BLaER1 (cell line): ENCODE measurements at regions not wholly inside any gene's neighbourhood (a gene's known extent, or its start where the extent isn't known, plus 50 kb on each side); places are given as distances from the start of the nearest gene placed in this dataset.

Experiments used
- H3K27ac ChIP-seq: shearing (Covaris generic); formaldehyde crosslinking; 2 replicates; pipeline ENCODE4 v1.8.1; 2022
- H3K27me3 ChIP-seq: shearing (Covaris generic); formaldehyde crosslinking; 2 replicates; pipeline ENCODE4 v1.8.1; 2022
- H3K36me3 ChIP-seq: shearing (Covaris generic); formaldehyde crosslinking; 2 replicates; pipeline ENCODE4 v1.8.1; 2022
- H3K4me1 ChIP-seq: shearing (Covaris generic); formaldehyde crosslinking; 2 replicates; pipeline ENCODE4 v1.8.1; 2022
- H3K4me2 ChIP-seq: shearing (Covaris generic); formaldehyde crosslinking; 2 replicates; pipeline ENCODE4 v1.8.1; 2022
- H3K4me3 ChIP-seq: shearing (Covaris generic); formaldehyde crosslinking; 2 replicates; pipeline ENCODE4 v1.8.1; 2022
- H3K9ac ChIP-seq: shearing (Covaris generic); formaldehyde crosslinking; 2 replicates; pipeline ENCODE4 v1.8.1; 2022
- H3K9me3 ChIP-seq: shearing (Covaris generic); formaldehyde crosslinking; 2 replicates; pipeline ENCODE4 v1.8.1; 2022
- H4K20me1 ChIP-seq: shearing (Covaris generic); formaldehyde crosslinking; 2 replicates; pipeline ENCODE4 v1.8.1; 2022
- Cebpa-rat ChIP-seq: shearing (Covaris generic); IDR thresholded peaks from 2 replicates; pipeline ENCODE4 v1.8.1; 2022

DNA sequence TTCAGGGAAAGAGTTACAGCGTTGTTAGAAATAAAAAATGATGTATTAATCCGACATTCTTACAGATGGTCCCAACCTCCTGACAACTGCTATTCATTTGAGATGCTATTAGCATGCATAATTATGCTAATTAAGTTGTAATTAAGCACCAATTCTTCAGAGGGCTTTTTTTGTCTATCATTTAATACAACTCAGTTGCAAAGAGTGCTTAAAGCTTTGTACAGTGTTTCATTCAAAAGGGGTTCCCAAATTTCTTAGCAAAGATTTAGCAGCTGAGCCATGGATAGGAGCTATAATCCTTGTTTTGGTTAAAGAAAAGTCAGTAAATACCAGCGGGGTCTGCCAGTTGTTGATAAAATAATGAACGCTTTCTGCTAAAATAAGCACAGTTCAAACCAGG, 150.7 kb upstream of the DYNLRB2 start:
- H4K20me1 ChIP-seq: no peaks in the 10 kb centered on the region
- no peaks in the 10 kb centered on the region for H3K36me3 ChIP-seq
- no peak for TF ChIP-seq Cebpa-rat
- H3K9me3 ChIP-seq: peaks cover under 1% of the 10 kb centered on the region; the same call in 1 of the 2 replicates
- H3K4me3 ChIP-seq: no peak overlapping the region
- H3K4me2 ChIP-seq: no peak overlapping the region
- H3K9ac ChIP-seq: no peak overlapping the region
- no peaks in the 10 kb centered on the region for H3K27me3 ChIP-seq
- H3K27ac ChIP-seq: no peak overlapping the region
- no peaks in the 10 kb centered on the region for H3K4me1 ChIP-seq

DNA sequence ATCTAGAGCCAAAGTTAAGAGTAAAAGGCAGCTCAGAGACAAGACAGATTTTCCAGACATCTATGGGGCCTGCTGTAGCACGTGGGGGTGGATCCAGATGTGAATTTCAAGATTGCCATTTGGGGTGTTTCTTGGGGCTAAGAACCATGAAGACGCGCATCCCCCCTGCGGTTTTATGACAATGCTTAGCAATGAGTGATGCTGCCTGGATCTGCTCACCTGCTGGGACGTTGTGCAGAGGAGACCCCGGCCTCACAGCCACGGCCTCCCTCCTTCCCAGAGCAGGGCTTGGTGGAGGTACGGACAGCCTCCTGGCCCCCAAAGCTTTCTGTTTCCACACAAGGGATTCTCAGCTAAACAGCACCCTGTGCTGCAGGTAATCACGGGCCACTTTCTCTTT, 151.5 kb upstream of the DYNLRB2 start:
- Histone ChIP-seq H3K9me3 (no peaks in the 10 kb centered on the region), H3K4me2 (no peak overlapping the region), H3K4me3 (no peak overlapping the region), H3K4me1 (no peaks in the 10 kb centered on the region), H3K27me3 (no peaks in the 10 kb centered on the region), H3K36me3 (no peaks in the 10 kb centered on the region), H4K20me1 (no peaks in the 10 kb centered on the region), H3K9ac (no peak overlapping the region), H3K27ac (no peak overlapping the region)
- TF ChIP-seq Cebpa-rat: no peak

DNA sequence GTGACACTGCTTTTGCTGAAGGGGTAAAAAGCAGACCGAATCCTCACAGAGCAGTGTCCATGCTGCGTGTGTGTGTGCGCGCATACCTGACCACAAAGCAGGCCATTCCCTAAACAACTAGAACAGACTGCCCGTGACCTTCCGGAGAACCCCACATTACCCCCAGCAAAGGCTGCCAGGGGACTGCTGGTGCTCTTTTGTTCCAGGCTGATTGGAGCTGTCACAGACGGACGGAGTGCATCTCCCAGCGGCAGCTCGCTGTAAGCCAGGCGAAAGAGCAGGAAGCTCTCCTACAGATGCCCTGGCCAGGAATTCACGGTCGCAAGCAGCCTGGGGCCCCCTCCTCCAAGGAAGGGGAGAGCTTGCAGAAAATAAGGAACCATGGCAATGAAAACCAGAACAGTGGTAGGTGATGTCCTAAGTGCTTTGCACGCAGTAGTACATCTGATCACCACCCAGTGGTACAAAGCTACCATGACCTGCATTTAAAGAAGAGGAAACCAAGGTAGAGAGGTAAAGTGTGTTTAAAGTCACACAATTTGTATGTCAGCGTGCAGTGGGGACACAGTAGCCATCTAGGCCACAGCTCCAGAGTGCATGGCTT, 153.4 kb upstream of the DYNLRB2 start:
- H3K27ac ChIP-seq: no peak overlapping the region
- no peaks in the 10 kb centered on the region for H3K27me3 ChIP-seq
- no peaks in the 10 kb centered on the region for H4K20me1 ChIP-seq
- no peak overlapping the region for H3K4me2 ChIP-seq
- H3K9ac ChIP-seq: no peak overlapping the region
- H3K4me3 ChIP-seq: no peak overlapping the region
- no peaks in the 10 kb centered on the region for H3K36me3 ChIP-seq
- no peaks in the 10 kb centered on the region for H3K4me1 ChIP-seq
- TF ChIP-seq Cebpa-rat: no peak
- H3K9me3 ChIP-seq: no peaks in the 10 kb centered on the region

DNA sequence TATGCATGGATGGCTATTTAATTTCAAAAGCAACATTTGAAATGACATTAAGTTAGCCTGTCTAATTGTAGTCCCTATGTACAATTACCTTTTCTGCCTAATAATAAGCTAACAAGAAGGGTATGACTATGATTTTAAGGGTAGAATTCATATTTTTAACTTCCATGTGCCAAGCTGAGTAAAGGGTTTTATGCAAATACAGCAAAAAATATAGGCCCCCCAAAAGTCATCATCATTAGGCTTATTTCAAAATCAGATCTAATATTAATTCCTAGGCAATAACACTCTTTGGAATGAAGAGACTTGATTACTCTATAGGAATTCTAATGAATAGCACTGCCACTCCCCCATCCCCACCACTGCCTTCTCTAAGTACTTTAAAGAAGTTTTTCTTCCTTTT, 155.9 kb upstream of the DYNLRB2 start:
- Histone ChIP-seq H3K9me3 (no peaks in the 10 kb centered on the region), H3K9ac (no peak overlapping the region), H3K4me1 (no peaks in the 10 kb centered on the region), H3K4me2 (no peak overlapping the region), H3K36me3 (no peaks in the 10 kb centered on the region), H3K27me3 (no peaks in the 10 kb centered on the region), H4K20me1 (no peaks in the 10 kb centered on the region), H3K27ac (no peak overlapping the region), H3K4me3 (no peak overlapping the region)
- TF ChIP-seq Cebpa-rat: no peak

DNA sequence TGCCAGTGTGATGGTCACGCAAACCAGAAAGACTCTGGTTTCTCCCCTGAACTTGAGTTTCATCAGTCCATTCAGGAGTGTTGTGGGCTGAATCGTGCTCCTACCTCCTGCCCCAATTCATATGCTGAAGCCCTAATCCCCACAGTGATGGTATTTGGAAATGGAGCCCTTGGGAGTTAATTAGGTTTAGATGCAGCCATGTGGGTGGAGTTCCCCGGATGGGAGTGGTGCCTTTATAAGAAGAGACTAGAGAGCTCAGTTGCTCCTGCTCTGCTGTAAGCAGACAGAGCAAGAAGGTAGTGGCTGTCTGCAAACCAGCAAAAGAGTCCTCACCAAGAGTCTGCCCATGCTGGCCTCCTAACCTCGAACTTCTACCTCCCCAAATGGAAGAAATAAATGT, 160.3 kb upstream of the DYNLRB2 start:
- H3K4me1 ChIP-seq: no peaks in the 10 kb centered on the region
- H3K9ac ChIP-seq: no peak overlapping the region
- no peak overlapping the region for H3K27ac ChIP-seq
- no peak overlapping the region for H3K4me3 ChIP-seq
- H3K4me2 ChIP-seq: no peak overlapping the region
- H3K27me3 ChIP-seq: no peaks in the 10 kb centered on the region
- no peaks in the 10 kb centered on the region for H4K20me1 ChIP-seq
- H3K9me3 ChIP-seq: no peaks in the 10 kb centered on the region
- no peak for TF ChIP-seq Cebpa-rat
- no peaks in the 10 kb centered on the region for H3K36me3 ChIP-seq

DNA sequence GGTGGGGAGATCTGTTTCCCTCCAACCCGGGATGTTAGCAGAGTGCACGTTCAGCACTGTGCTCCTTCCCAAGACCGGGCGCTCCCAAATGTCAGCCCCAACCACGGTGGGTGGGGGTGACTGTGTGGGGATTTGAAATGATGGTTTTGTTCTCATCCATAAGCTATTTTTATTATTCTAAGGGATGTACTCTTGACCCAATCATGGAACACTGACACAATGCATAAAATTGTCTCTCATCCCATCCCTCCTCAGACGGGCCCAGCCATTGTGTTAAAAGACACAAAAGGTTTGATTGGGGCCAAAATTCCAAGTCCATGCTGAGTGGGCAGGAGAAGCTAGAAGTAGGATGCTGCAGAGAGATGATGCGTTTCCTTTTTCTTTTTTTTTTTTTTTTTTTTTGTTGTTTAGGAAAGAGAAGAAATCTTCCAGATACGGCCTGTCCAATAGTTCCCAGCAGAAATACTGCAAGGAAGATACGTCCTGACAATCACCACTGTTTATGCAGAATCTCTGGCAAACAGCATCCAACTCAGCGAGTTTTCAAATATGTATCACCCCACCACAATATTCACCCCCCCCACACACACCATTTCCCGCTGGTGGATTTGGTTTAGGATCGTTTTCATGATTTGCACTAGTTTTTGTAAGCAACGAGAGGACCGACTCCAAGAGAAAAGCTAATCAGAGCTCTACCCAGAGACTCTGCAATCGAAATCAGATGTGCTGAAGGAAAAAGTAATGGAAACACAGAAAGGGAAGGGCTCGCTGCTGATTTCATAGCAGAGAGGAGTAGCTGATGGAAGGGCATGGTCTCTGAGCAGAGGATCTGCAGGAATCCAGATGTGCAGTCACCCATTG, 163.5 kb upstream of the DYNLRB2 start:
- Histone ChIP-seq H3K9me3 (peaks cover 15% of the 10 kb centered on the region; the same call in 1 of the 2 replicates), H3K36me3 (no peaks in the 10 kb centered on the region), H3K27me3 (no peaks in the 10 kb centered on the region), H3K4me2 (no peak overlapping the region), H4K20me1 (no peaks in the 10 kb centered on the region), H3K4me1 (peaks cover under 1% of the 10 kb centered on the region; the same call in 1 of the 2 replicates), H3K4me3 (no peak overlapping the region), H3K27ac (no peak overlapping the region), H3K9ac (no peak overlapping the region)
- TF ChIP-seq Cebpa-rat: no peak

DNA sequence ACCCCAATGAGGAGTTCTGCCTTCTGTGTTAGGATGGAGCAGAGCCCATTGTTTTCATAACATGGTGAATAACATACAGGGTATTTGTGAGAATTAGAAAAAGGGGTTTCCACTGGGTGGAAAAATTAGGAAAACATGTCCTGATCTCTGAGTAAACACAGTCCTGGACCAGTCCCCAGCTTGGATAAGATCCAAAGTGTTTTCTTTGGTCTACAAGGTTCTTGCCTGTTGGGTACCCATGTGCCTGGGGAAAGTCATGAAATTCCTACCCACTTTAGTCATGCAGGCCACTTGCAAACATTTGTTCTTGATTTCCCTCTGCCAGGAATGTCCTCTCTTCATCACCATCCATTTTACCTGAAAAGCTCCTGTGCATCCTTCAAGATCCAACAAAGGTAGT, 164.8 kb upstream of the DYNLRB2 start:
- Histone ChIP-seq H3K4me3 (no peak overlapping the region), H3K9me3 (peaks cover 17% of the 10 kb centered on the region; the same call in 1 of the 2 replicates), H3K27me3 (no peaks in the 10 kb centered on the region), H3K9ac (no peak overlapping the region), H3K4me2 (no peak overlapping the region), H3K27ac (no peak overlapping the region), H3K36me3 (no peaks in the 10 kb centered on the region), H4K20me1 (no peaks in the 10 kb centered on the region), H3K4me1 (peaks cover 8% of the 10 kb centered on the region)
- TF ChIP-seq Cebpa-rat: no peak

DNA sequence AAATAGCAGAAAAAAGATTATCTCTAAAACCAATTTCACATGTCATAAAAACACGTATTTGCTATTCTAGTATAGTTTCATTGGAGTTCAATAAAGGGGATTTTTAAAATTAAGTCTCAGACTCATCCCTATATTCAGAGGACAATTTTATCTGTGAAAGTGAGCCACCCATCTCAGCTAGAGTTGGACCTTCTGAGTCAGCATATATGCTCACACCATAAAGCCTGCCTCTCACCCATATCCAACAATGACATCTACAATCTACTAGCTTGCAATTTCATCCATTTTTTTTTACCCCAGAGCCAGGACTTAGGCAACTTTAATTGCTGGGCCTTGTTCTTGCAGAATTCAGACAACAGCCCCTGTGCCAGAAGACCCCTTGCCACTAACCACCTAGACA, 165.3 kb upstream of the DYNLRB2 start:
- Histone ChIP-seq H3K9me3 (peaks cover 17% of the 10 kb centered on the region; the same call in 1 of the 2 replicates), H3K9ac (no peak overlapping the region), H3K4me3 (no peak overlapping the region), H3K4me1 (peaks cover 8% of the 10 kb centered on the region), H4K20me1 (no peaks in the 10 kb centered on the region), H3K4me2 (no peak overlapping the region), H3K27me3 (no peaks in the 10 kb centered on the region), H3K27ac (no peak overlapping the region), H3K36me3 (no peaks in the 10 kb centered on the region)
- TF ChIP-seq Cebpa-rat: no peak

DNA sequence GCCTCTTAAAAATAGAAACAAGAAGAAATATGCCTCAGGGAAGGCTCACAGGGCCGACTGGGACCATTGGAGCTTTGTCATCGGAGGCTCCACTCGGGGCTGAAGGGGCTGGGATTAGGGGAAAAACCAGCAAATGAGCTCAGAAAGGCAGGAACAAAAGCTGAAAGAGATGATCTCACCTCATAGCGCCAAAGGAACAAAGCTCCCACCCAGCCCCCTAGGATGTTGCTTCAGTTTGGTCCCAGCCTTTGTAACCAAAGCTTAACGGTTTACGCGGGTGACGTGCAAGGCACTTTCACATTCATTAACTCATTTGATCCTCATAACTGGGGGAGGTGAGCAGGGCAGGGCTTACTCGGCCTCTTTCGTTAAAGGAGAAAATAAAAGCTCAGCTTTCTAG, 168.5 kb upstream of the DYNLRB2 start:
- H3K27ac ChIP-seq: no peak overlapping the region
- H3K4me2 ChIP-seq: no peak overlapping the region

DNA sequence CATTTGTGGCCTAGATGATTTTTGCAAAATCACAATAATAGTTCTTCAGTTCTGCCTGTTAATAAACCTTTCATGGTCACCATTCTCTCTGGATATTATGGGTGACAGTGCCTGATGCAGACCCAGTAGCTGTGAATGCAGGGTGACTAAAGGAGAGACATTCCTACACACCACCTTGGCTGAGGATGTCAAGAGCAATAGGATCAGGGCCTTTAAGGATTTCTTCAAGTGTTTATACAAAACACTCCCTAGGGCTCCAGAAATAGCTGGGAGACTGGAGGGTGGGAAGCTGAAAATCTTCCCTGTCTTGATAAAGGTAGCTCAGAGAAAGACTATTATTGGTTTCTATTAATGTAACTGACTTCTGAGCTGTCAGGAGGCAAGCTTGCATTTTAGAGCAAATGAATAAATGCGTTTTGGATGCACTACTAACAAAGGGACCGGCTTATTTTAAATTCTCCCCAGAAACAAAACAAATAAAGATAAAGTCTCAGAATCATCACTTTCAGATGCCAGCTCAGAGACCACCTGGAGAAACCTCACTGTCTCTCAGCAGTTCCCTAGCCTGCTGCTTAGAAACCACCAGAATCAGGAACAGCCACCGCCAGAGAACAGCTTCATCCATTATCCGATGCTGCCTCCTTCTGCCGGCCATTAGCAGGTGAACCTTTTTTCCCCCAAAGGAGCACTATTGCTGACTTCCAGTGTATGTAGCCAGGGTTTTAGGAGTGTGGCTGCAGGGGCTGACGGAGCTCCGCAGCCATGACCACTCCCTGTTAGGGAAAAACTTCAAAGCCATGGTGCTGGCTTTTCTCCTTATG, 171.4 kb upstream of the DYNLRB2 start:
- TF ChIP-seq Cebpa-rat: no peak
- no peak overlapping the region for H3K9ac ChIP-seq
- H3K36me3 ChIP-seq: no peaks in the 10 kb centered on the region
- no peaks in the 10 kb centered on the region for H4K20me1 ChIP-seq
- no peak overlapping the region for H3K27ac ChIP-seq
- peaks cover 8% of the 10 kb centered on the region for H3K4me1 ChIP-seq
- H3K27me3 ChIP-seq: no peaks in the 10 kb centered on the region
- no peak overlapping the region for H3K4me3 ChIP-seq
- no peak overlapping the region for H3K4me2 ChIP-seq
- peaks cover 17% of the 10 kb centered on the region; the same call in 1 of the 2 replicates for H3K9me3 ChIP-seq

More for the DNA sequence above, 168.5 kb upstream of the DYNLRB2 start:
- no peak overlapping the region for H3K9ac ChIP-seq
- peaks cover 8% of the 10 kb centered on the region for H3K4me1 ChIP-seq
- no peak for TF ChIP-seq Cebpa-rat
- H3K9me3 ChIP-seq: peaks cover 17% of the 10 kb centered on the region; the same call in 1 of the 2 replicates
- H3K36me3 ChIP-seq: no peaks in the 10 kb centered on the region
- no peaks in the 10 kb centered on the region for H4K20me1 ChIP-seq
- H3K4me3 ChIP-seq: no peak overlapping the region
- no peaks in the 10 kb centered on the region for H3K27me3 ChIP-seq
